HUES6 (cell line): ENCODE measurements at regions not wholly inside any gene's neighbourhood (a gene's known extent, or its start where the extent isn't known, plus 50 kb on each side); places are given as distances from the start of the nearest gene placed in this dataset.

ENCODE experiments used
- H3K27ac ChIP-seq: 2 replicates; pipeline ENCODE4 v1.7.0; 2013; ENCODE audit warnings: low read depth, mild to moderate bottlenecking, low read length, inconsistent platforms
- H3K27me3 ChIP-seq: 2 replicates; pipeline ENCODE4 v1.6.1; 2013; ENCODE audit warnings: low read length; ENCODE audit not compliant: control insufficient read depth, insufficient read depth
- H3K36me3 ChIP-seq: 2 replicates; pipeline ENCODE4 v1.6.1; 2013; ENCODE audit warnings: low read length; ENCODE audit not compliant: control insufficient read depth, insufficient read depth
- H3K4me1 ChIP-seq: 2 replicates; pipeline ENCODE4 v1.6.1; 2013; ENCODE audit warnings: low read length; ENCODE audit not compliant: control insufficient read depth, insufficient read depth
- H3K4me3 ChIP-seq: 2 replicates; pipeline ENCODE4 v1.5.1; 2013; ENCODE audit warnings: low read depth, low read length
- H3K9ac ChIP-seq: one replicate; pipeline ENCODE4 v1.6.1; 2013; ENCODE audit warnings: mild to moderate bottlenecking, low read length
- H3K9me3 ChIP-seq: 2 replicates; pipeline ENCODE4 v1.6.1; 2013; ENCODE audit warnings: low read depth, low read length; ENCODE audit not compliant: control insufficient read depth, insufficient read depth

DNA sequence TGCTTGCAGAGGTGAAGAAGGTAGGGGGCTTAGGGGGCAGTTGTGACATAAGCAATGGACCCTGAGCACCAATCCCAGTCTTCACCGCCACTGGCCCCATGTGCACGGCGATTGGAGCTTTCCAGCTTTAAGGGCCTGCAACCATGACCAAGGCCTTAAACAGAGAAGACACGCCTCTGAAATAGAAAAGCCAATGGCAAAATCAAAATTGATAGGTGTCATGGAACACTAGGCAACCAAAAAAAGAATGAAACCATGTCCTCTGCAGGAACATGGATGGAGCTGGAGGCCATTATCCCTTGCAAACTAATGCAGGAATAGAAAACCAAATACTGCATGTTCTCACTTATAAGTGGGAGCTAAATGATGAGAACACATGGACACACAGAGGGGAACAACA is 146.3 kb downstream of the SCARB1 start:
- Histone ChIP-seq H3K9ac (no peak overlapping the region), H3K4me3 (no peak overlapping the region), H3K27me3 (no peaks in the 10 kb centered on the region), H3K4me1 (peaks cover 15% of the 10 kb centered on the region; the same call in 1 of the 2 replicates), H3K9me3 (no peaks in the 10 kb centered on the region), H3K36me3 (no peaks in the 10 kb centered on the region), H3K27ac (no peak overlapping the region)

DNA sequence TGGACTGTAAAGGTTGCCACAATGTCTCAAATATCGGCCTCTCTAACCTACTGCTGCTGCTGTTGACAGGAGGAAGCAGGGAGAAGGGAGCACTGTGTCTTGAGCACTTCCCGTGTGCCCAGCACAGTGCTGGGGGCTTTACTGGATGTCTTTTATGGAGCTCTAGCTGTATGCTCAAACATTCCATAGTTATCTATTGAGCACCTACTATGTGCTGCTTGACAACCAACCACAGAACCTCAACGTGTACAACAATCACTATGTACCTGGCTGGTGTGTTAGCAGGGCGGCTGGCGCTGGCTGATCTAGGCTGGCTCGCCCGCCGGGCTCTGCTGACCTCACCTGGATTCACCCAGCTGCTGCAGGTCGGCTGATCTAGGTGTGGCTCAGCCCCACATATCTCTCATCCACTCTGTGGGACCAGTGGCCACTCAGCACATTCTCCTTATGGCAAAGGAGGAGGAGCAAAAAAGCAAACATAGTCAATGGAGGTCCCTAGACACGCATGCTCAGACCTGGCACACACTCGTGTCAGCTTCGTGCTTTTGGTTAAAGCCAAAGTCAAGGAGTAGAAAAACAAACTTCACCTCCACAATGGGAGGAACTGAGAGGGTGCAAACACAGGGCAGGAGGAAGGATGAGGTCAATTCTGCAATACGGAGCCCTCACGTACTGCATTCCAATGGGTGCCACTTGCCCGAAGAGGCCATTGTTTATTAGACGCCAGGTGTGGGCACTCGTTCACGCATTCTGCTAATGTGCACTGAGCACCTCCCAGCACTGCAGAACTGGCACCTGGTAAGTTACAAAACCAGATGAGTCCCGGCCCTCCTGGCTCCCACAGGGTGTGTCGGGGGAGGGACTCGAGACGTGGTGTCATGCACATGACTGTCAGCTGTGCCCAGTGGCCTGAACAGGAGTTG is 147.2 kb downstream of the SCARB1 start:
- no peaks in the 10 kb centered on the region for H3K27me3 ChIP-seq
- H3K9ac ChIP-seq, result no peak overlapping the region
- no peak overlapping the region for H3K27ac ChIP-seq
- peaks cover 15% of the 10 kb centered on the region; the same call in 1 of the 2 replicates for H3K4me1 ChIP-seq
- H3K36me3 ChIP-seq, result no peaks in the 10 kb centered on the region
- H3K9me3 ChIP-seq, result no peaks in the 10 kb centered on the region
- no peak overlapping the region for H3K4me3 ChIP-seq

DNA sequence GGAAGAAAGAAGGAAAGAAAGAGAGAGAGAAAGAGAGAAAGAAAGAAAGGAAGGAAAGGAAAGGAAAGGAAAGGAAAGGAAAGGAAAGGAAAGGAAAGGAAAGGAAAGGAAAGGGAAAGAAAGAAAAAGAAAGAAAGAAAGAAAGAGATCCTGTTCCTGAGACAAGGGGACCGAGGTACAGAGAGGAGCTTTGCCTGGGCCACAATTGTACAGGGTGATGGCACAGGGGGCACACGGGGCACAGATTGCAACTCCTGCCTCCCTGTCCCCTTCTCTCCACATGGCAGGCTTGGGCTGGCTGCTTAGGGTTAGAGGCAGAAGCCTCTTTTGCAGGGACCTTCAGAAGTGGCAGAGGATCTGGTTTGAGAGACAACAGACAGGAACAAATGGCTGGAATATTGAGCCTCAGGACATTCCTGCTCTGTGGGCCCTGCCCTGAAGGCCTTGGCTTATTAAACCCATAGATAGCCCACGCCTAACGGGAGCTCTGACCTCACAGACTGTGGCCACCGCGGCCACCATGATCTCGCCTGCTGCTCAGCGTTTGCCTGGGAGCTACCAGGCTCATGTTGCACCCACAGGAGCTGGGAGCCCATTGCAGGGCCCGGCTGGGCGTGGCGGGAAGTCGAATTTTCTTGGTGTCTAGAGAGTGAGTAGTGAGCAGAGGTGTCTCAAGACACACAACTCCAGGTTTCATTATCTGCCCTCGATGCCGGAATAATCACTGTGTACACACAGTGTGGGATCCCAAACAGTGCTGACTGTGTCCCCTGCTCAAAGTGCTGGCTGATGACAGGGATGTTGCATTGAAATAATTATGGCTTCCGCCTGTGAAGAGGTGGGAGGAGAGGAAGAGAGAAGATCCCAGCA is 147.9 kb upstream of the NCOR2 start:
- Histone ChIP-seq H3K27ac (no peak overlapping the region), H3K9me3 (no peaks in the 10 kb centered on the region), H3K27me3 (no peaks in the 10 kb centered on the region), H3K4me1 (peaks cover 15% of the 10 kb centered on the region; the same call in 1 of the 2 replicates), H3K9ac (peak overlapping the region; percentile 12), H3K4me3 (no peak overlapping the region), H3K36me3 (no peaks in the 10 kb centered on the region)

DNA sequence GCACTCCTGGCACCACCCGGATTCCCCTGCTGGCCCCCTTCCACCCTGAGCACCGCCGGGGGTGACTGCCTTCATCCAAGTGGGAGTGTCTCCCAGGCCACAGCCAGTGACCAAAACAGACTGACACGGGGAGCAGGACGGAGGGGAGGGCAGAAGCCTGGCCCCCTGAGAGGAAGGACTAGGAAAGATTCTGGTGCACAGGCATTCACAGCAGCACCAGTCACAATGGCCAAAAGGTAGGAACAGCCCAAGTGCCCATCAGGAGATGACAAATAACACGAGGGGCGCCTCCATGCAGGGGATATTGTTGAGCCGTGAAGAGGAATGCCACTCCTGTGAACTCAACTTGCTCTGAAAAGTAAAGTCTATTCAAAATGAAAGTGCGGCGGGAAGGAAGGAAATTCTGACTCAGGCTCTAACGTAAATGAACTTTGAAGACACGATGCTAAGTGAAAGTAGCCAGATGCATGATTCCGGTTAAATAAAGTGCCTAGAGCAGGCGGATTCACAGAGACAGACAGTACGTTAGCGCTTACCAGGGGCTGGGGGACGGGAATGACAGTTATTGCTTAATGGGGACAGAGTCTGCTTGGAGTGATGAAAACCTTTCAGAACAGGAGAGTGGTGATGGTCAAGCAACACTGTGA is 146.1 kb upstream of the NCOR2 start:
- H3K36me3 ChIP-seq, result no peaks in the 10 kb centered on the region
- no peak overlapping the region for H3K9ac ChIP-seq
- H3K4me1 ChIP-seq, result peaks cover 15% of the 10 kb centered on the region; the same call in 1 of the 2 replicates
- H3K4me3 ChIP-seq, result no peak overlapping the region
- no peaks in the 10 kb centered on the region for H3K27me3 ChIP-seq
- H3K9me3 ChIP-seq, result no peaks in the 10 kb centered on the region
- H3K27ac ChIP-seq, result no peak overlapping the region

DNA sequence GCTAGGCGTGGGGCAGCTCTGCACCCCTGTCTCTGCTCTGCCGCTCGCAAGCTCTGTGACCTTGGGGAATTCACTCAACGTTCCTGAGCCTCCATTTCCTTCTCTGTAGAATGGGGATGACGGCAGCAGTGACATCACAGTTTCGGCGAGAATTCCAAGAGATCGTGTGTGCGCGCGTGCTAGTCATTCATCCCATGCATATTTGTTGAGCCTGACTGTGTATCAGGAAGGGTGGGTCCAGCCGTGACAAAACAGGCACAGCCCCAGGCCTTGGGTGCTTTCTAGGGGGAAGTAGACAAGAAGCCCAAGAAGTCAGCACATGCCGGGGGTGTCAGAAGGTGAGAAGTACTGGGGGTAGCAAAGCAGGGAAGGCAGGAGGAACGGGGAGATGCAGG is 145.6 kb upstream of the NCOR2 start:
- peaks cover 15% of the 10 kb centered on the region; the same call in 1 of the 2 replicates for H3K4me1 ChIP-seq
- no peaks in the 10 kb centered on the region for H3K27me3 ChIP-seq
- no peak overlapping the region for H3K4me3 ChIP-seq
- H3K9me3 ChIP-seq, result no peaks in the 10 kb centered on the region
- H3K9ac ChIP-seq, result no peak overlapping the region
- no peak overlapping the region for H3K27ac ChIP-seq
- H3K36me3 ChIP-seq, result no peaks in the 10 kb centered on the region

DNA sequence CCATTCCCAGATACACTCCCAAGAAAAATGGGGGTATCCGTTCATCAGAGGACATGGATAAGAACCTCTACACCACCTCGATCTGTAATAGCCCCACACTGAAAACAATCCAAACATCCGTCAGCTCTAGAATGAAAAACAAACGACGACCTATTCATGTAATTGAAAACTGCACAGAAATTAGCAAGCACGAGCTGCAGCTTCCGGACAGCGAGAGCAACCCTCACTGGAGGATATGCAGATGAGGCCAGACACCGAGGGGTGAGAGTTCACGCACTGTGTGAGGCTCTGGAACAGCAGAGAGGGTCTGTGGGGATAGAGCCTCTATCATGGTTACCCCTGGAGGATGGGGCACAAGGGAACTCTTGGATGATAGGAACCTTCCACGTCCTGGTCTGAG is 143.9 kb upstream of the NCOR2 start:
- H3K9me3 ChIP-seq, result peaks cover 8% of the 10 kb centered on the region
- H3K4me1 ChIP-seq, result peaks cover 15% of the 10 kb centered on the region; the same call in 1 of the 2 replicates
- H3K4me3 ChIP-seq, result no peak overlapping the region
- H3K27me3 ChIP-seq, result no peaks in the 10 kb centered on the region
- H3K27ac ChIP-seq, result no peak overlapping the region
- no peaks in the 10 kb centered on the region for H3K36me3 ChIP-seq
- H3K9ac ChIP-seq, result no peak overlapping the region

DNA sequence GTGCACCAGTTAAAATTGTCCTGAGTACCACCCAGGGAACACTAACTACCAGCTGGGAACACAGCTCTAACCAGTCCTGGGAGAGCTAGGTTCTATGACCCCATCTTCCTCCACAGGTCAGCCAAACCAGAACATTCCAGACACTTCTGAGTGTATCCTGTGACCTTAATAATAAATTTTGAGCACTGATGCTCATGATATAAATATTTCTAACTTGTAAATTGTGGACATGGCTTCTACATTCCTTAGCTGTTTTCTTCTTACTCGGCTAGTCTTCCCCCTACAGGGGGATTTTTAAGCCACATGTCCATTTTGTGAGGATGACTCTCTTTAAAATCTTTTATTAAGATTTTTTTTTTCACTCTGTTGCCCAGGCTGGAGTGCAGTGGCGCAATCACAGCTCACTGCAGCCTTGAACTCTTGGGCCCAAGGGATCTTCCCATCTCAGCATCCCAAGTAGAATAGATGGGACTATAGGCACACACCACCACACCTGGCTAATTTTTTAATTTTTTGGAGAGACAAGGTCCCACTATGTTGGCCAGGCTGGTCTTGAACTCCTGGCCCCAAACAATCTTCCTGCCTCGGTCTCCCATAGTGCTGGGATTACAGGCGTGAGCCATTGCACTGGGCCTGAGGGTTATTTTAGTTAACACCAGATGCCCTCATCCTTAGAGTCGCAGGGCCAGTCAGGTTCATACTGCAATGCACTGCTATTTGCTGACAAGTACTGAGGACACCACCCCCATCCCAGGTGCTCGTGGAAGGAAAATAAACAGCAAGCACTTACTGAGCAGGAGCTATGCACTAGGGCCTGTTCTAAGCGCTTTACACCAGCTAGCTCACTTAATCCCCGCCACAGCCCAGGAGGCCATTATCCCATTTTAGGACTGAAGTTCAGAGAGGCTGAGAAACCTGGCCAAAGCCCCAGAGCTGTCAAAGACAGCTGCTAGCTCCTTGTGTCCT is 142.6 kb upstream of the NCOR2 start:
- Histone ChIP-seq H3K4me1 (peaks cover 6% of the 10 kb centered on the region; the same call in 1 of the 2 replicates), H3K36me3 (no peaks in the 10 kb centered on the region), H3K9me3 (peaks cover 8% of the 10 kb centered on the region), H3K27me3 (no peaks in the 10 kb centered on the region), H3K9ac (no peak overlapping the region), H3K27ac (no peak overlapping the region), H3K4me3 (no peak overlapping the region)

DNA sequence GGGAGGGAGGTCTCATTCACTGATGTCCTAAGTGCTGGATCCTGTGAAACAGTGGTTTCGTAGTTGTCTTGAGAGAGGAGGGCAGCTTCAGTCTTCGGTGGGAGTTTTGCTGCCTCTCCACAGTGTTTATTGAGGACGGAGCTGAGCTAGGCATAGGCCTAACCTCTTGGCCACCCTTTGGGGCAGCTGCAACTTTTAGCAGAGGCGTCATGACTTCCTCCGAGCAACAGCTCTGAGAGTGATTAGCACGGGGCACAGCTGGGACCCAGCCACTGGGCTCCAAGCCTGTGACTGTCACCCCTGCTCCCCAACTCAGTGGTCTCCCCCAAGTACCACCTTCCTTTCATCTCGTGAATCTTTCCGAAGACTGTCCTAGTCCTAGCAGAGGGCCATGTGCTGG is 139.9 kb upstream of the NCOR2 start:
- Histone ChIP-seq H3K4me1 (no peaks in the 10 kb centered on the region; the same call in 1 of the 2 replicates), H3K27ac (no peak overlapping the region), H3K36me3 (no peaks in the 10 kb centered on the region), H3K4me3 (no peak overlapping the region), H3K27me3 (no peaks in the 10 kb centered on the region), H3K9ac (no peak overlapping the region), H3K9me3 (peaks cover 8% of the 10 kb centered on the region)

DNA sequence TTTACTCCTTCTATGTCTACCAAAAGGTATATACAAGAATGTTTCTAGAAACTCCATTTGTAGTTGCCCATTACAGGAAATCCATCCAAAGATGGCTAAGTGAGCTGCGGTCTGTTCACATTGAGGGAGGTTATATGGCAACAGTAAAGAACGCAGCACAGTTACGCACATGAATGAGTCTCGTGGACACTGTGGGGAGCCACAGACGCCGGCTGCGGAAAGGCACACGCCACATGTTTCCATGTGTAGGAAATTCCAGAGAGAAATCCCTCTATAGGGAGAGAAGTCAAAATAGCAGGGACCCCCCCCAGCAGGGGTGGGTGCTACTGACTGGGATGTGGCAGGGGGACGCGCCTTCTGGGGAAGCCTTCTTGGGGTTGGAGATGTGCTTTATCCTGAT is 139.0 kb upstream of the NCOR2 start:
- peaks cover 8% of the 10 kb centered on the region for H3K9me3 ChIP-seq
- no peaks in the 10 kb centered on the region for H3K27me3 ChIP-seq
- H3K27ac ChIP-seq, result no peak overlapping the region
- no peaks in the 10 kb centered on the region for H3K36me3 ChIP-seq
- no peak overlapping the region for H3K4me3 ChIP-seq
- peaks cover under 1% of the 10 kb centered on the region; the same call in 1 of the 2 replicates for H3K4me1 ChIP-seq
- no peak overlapping the region for H3K9ac ChIP-seq
